HG02840 (cell line): ENCODE measurements at regions not wholly inside any gene's neighbourhood (a gene's known extent, or its start where the extent isn't known, plus 50 kb on each side); places are given as distances from the start of the nearest gene placed in this dataset.
"Not testable (repeated sequence)": the region's sequence is repeated elsewhere in the genome, so short reads cannot be mapped to it uniquely, and the experiment has no call there.

Experiments used
- ATAC-seq: cut with Tn5 transposase; IDR thresholded peaks from one replicate; pipeline ENCODE4 v1.9.1; 2021; ENCODE audit warnings: mild to moderate bottlenecking, moderate library complexity, moderate number of reproducible peaks; ENCODE audit not compliant: unreplicated experiment, low FRiP score

DNA sequence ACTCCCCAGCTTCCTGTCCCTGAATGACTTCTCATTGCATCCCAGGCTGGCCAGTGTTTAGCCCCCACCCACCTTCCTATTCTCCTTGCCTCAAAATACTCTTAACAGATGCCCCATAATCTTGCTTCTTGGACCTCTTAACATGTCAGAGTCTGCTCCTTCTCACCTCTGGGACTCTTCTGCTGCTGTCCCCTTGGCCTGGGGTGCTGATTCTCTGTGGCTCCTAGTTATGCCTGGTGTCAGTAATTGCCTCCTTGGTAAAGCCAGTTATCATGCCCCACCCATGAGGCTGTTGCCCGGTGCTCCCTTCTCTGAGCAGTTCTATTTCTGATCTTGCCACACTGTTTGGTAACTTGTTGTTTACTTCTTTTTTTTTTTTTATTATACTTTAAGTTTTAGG is 256.8 kb downstream of the STIM2 start:
- no peak for ATAC-seq

DNA sequence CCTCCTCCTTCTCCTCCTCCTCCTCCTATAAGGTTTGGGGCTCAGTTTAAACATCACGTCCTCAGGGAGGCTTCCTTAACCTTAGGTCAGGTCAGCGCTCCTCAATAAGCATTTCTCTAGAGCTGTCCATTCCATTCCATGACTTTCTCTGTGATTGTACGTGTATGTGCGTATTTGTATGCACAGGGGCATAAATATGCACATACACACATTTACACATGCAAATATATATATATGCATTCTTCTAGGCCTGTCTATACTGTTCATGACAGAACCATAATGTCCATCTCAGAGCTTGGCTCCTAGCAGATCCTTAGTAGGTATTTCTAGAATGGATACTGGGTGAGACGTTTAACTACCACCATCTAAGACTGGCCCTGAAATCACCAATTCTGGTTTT is 258.6 kb downstream of the STIM2 start:
- ATAC-seq: no peak

DNA sequence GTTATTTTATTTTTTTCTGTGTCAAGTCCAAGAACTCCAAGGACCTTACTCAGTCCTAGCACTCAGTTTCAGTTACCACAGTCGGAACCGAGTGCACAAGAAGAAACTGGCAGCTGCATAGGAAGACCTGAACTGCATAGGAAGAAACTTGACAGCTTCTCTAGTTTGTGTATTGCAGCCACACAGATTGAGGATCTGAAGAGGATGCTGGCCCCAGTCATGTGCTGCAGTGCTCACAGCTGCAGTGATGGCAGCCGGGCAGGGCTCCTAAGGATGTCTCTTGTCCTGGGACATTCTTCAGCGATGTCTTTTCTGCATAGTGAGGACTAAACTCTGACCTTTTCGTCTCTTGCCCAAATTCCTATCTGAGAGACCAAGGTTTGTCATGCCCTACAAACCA is 261.2 kb downstream of the STIM2 start:
- no peak for ATAC-seq

DNA sequence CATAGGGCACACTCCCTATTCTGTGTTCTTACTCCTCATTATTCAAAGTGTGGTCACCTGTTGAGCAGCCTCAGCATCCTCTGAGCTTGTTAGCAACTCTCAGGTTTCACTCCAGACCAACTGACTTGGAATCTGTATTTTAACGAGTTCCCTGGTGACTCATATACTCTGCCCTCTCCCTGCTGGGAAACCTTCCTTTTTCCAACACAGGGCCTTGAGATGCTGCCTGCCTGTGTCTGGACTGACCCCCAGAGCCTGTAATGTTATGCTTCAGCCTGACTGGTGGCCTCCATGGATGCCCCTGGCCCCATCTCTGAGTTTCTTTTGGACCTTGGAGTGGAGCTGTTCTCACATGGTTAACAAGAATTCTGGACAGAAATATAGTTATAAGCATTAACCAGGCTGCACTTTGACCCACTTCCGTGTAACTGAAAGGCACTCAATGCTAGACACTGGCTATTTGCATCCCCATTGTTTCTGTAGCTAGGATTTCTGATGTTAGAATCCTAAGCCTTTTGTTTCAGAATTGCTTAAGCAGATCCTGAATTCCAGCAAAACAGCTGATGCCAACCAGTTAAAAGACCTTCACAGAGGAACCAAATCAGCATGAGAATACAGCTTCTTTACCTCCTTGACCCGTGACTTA is 262.6 kb downstream of the STIM2 start:
- no peak for ATAC-seq

DNA sequence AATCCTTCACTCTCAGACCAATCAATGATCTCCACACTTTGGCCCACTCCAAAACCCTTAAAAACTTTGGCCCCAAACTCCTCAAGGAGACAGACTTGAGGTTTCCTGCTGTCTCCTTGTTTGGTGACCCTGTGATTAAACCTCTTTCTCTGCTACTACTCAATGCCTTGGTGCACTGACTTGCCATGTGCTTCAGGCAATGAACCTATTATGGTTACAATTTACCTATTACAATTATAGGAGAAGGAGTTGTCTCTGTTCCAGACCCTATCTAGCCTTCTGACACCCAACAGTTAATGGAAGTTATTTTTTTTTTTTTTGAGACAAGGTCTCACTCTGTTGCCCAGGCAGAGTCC is 263.1 kb downstream of the STIM2 start:
- ATAC-seq: no peak

- ATAC-seq: not testable (repeated sequence)
These were observed 266.3 kb downstream of the STIM2 start for GRCh38 chr4:27126895-27127294.

DNA sequence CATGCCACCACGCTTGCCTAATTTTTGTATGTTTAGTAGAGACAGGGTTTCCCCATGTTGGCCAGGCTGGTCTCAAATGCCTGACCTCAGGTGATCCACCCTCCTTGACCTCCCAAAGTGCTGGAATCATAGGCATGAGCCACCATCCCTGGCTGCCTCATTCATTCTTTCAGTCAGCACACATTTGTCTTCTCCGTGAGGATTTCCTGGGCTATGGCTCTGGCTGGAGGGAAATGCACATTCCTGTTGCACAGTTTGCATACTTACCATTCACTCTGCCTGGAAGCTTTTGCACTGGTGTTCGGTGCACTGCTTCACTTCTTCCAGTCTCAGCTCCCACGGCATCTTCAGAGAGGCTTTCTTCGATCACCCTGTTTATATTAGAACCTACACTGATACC is 267.8 kb downstream of the STIM2 start:
- ATAC-seq: no peak

DNA sequence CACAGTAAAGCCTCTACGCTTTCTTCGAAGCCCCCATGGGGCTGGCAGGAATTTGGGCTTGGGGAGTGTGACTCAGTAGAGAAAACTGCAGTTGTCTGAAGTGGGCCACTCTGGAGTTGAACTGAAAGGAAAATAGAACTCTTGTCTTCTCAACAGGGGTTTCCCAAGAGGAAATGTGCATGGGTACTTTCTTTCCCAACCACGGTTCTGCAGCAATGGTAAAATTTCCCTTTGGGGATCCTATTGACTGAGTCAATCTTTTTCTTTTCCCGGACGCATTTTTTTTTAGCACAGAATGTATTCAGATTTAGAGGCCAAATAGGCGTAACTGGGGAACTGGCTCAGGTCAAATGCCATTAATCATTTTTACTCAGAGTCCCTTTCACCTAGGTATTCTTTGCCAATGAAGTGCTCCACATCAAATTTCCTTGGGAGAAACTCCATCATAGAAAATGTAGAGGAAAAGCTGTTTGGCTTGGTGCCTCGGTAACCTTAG is 269.3 kb downstream of the STIM2 start:
- no peak for ATAC-seq

- no peak for ATAC-seq
These were observed 271.9 kb downstream of the STIM2 start for GRCh38 chr4:27132497-27132896.

GRCh38 chr4:27140486-27140885 is 279.8 kb downstream of the STIM2 start:
- ATAC-seq: no peak

DNA sequence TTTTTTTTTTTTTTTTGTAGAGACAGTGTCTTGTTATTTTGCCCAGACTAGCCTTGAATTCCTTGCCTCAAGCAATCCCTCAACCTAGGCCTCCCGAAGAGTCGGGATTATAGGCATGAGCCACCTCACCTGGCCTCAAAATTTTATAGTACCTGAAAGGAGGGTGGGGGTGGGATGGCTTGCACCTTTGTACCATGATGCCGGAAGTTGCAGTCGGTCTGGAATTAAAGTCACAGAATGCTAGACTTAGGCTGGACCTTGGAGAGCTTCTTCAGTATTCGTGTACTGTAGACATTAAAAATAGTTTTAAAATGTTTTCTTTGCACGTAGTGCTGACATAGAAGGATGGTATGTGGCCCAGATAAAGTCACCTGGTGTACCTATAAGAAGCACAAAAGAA is 280.9 kb downstream of the STIM2 start:
- ATAC-seq: no peak

- no peak for ATAC-seq
These were observed 282.2 kb downstream of the STIM2 start for GRCh38 chr4:27142841-27143240.

DNA sequence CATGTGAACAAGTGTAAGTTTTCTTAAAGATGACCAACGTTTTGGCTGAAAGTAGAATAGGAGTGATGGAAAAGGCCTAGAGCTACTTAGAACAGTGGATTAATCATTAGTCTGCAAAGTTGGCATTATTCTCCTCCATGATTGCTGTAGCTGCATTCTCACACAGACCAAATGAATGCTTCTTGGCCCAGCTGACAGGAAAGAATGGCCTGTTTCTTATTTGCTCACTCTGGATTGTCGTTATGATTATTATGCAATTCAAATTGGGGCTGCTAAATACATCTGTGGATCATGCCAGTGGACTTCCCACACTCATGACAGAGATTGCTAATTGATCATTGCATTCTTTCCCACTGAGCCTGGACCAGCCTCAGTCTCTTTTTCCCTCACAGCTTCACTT is 285.0 kb downstream of the STIM2 start:
- ATAC-seq: no peak

GRCh38 chr4:27148211-27148895 is 287.7 kb downstream of the STIM2 start:
- no peak for ATAC-seq

GRCh38 chr4:27149541-27150212 is 289.0 kb downstream of the STIM2 start:
- ATAC-seq: no peak

DNA sequence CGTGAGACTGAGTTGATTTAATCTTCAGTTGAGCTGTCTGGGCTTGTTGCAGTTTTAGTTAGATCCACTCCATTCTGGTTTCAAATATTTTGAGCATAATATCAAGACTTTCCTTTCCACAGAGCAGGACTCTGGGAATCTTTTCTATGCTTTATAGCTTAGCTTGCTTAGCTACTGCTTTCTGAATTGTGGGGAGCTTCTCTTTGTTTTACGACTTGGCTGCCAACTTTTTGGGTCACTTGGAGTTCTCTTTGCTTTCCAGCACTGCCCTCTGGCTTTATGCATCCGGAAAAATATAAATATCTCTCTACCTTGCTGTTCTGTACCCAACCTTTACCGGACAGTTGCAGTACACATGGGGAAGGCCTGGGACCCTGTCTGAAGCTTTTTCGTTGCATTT is 292.1 kb downstream of the STIM2 start:
- ATAC-seq: no peak

- no peak for ATAC-seq
These were observed 294.1 kb downstream of the STIM2 start for GRCh38 chr4:27154706-27155105.

DNA sequence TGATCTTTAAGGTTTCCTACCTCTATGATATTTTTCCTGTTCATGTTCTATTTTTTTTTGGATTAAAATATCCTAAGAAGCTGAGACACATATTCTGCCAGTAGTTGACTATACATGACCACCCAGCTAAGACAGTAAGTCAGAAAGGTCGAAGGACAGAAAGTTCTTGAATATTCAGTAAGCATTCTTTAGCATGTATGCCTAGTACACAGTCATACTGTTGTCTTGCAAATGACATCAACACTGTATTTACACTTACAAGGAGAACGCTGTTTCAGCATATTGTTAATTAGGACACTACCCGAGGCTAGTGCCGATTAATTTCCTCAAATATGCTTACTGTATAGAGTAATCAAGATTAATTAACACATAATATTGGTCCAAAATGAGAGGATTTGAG is 300.6 kb downstream of the STIM2 start:
- no peak for ATAC-seq

- no peak for ATAC-seq
These were observed 308.1 kb downstream of the STIM2 start for GRCh38 chr4:27168783-27169182.

GRCh38 chr4:27173280-27173679 is 312.6 kb downstream of the STIM2 start:
- ATAC-seq: no peak

GRCh38 chr4:27176400-27176799 is 315.8 kb downstream of the STIM2 start:
- ATAC-seq: no peak

DNA sequence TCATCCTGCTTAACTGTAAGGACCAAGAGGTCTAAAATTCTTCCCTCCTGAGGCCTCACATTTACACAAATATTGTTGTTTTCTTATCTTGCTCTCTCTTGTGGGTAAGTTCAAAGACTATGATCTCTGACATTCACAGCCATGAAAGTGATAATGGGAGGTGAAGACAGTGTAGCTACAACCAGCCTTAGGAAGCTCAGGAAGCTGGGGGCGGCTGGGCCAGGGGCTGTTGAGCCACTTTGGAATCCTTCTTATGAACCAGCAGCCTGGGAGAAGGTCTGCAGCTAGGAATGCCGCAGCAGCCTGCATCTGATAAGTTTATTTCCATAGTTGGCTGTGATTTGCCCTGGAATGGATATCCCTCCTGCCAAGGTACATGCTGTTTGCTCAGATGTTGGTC is 316.2 kb downstream of the STIM2 start:
- no peak for ATAC-seq
